Fibroblast of pulmonary artery (primary cell): ENCODE measurements at regions not wholly inside any gene's neighbourhood (a gene's known extent, or its start where the extent isn't known, plus 50 kb on each side); places are given as distances from the start of the nearest gene placed in this dataset.

Experiments
- DNase-seq: peaks from one replicate; pipeline ENCODE4 v3.0.0-alpha.2; 2010; ENCODE audit warnings: low read depth
- H3K4me3 ChIP-seq: replicated peaks from 2 replicates; pipeline ENCODE4 v1.5.1; 2011; ENCODE audit warnings: low read depth, mild to moderate bottlenecking, control low read depth, low read length, moderate library complexity
- TF ChIP-seq, protein P1 (sequence below): IDR thresholded peaks from 2 replicates; pipeline ENCODE4 v1.5.1; 2011; ENCODE audit warnings: mild to moderate bottlenecking, control low read depth, low read length, inconsistent platforms; ENCODE audit errors: missing control alignments

DNA sequence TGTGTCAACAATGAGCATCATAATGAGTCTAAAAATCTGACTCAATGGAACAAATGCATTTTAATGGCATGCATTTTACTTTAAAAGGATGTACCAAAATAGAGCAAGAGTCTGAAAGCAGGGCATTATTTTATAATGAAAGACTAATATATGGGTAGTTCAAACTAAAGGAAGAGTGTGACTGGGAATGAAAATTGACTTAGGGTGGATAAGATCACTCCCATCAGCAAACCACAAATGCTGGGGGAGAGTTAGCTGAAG, 114.7 kb downstream of the SOX4 start:
- H3K4me3 ChIP-seq: no peak overlapping the region
- TF ChIP-seq, protein P1, sequence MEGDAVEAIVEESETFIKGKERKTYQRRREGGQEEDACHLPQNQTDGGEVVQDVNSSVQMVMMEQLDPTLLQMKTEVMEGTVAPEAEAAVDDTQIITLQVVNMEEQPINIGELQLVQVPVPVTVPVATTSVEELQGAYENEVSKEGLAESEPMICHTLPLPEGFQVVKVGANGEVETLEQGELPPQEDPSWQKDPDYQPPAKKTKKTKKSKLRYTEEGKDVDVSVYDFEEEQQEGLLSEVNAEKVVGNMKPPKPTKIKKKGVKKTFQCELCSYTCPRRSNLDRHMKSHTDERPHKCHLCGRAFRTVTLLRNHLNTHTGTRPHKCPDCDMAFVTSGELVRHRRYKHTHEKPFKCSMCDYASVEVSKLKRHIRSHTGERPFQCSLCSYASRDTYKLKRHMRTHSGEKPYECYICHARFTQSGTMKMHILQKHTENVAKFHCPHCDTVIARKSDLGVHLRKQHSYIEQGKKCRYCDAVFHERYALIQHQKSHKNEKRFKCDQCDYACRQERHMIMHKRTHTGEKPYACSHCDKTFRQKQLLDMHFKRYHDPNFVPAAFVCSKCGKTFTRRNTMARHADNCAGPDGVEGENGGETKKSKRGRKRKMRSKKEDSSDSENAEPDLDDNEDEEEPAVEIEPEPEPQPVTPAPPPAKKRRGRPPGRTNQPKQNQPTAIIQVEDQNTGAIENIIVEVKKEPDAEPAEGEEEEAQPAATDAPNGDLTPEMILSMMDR: no peak
- DNase-seq: no peak

DNA sequence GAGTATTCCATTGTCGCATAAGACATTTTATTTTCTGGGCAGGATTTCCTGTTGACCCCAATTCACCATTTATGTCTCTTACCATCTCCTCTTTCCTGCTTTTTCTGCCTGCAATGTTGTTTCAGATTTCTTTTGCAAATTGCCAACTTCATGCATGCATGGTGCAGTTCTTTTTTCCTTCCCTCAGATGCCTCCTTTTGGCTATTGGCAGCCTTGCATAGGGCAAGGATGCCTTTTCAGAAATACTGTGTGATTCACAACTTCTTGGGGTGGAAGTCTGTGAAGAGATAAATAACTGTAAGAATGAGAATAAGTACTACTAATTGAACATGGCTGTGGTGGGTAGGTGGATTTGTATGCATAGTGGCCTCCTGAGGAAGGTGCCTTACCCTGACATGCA, 116.7 kb downstream of the SOX4 start:
- no peak overlapping the region for H3K4me3 ChIP-seq
- DNase-seq: no peak
- TF ChIP-seq, protein P1: no peak

DNA sequence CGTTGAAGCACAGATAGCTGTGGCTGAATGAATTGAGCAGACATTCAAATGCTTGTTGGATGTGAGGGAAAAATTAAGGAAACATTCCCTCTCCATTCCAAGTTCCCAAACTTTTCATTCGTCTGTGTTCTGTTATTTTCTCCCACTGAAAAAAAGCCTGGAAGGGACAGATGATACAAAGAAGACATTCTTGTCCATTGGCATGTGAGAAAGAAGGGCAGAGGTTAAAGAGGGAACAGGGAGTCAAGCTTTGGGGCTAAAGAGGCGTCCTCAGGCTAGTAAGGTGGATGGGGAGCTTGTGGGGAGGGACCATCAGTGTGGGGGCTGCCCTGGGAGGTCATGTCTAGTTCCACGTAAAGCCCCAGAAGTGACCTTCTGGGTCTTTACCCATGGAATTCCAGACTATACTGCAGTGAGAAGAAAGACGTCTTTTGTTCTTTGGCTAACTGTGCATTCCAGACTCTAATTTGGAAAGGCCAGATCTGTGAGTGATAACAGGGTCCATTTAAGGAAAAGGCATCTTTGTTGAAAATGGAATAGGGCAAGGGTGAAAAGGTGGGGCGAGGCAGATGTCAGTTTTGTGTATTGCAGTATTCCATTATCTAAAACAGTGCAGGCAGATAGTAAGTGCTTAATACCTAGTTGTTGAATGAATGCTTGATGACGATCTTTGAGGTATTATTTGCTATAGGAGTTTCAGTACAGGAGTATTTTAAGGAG, 117.5 kb downstream of the SOX4 start:
- TF ChIP-seq, protein P1: no peak
- no peak overlapping the region for H3K4me3 ChIP-seq
- no peak for DNase-seq

DNA sequence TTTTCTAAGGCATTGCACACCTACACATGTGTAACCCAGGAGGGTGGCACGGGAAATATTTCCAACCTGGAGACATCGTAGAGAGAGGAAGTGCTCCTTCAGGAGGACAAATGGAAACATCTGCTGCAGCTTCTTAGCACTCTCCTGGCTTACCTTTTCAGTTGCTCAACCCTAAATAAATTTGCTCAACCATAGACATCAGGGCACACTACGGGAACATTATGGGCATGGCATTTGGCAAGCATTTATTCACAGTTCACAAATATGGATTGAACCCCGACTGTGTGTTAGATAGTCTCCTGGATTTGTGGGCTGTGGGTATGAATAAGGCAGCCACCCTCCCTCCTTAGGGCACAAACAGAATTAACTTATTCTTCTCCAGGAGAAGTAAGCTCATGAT, 118.7 kb downstream of the SOX4 start:
- DNase-seq: no peak
- no peak overlapping the region for H3K4me3 ChIP-seq
- TF ChIP-seq, protein P1: no peak

DNA sequence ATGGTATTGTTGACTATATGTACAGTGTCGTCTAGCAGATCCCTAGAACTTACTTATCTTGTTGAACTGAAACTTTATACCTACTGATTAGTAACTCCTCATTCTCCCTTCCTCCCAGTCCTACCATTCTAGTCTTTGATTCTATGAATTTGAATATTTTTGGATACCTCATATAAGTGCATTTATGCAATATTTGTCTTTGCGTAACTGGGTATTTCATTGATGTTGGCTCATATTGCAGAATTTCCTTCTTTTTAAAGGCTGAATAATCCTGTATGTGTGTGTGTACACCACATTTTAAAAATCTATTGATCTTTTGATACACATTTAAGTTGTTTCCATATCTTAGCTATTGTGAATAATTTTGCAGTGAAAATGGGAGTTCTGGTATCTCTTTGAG, 119.9 kb downstream of the SOX4 start:
- DNase-seq: no peak
- TF ChIP-seq, protein P1: no peak
- no peak overlapping the region for H3K4me3 ChIP-seq

DNA sequence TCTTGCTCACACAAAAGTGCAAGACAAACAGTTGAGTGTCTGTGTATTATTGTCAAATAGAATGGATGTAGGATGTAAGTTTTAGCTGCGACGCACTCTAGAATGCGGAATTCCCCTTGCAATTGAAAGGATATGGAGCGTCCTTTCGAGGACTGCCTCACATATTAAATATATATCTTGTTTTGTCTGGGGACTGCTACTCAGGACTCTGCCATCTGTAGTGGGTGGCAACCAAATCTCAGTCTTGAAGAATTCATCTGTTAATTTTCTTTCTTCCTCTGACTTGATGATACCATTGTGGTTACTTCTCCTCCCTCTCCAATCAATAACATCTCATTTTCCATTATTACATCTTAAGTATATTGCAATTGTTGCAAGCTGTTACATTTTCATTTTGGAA, 121.6 kb downstream of the SOX4 start:
- H3K4me3 ChIP-seq: no peak overlapping the region
- TF ChIP-seq, protein P1: no peak
- DNase-seq: no peak

DNA sequence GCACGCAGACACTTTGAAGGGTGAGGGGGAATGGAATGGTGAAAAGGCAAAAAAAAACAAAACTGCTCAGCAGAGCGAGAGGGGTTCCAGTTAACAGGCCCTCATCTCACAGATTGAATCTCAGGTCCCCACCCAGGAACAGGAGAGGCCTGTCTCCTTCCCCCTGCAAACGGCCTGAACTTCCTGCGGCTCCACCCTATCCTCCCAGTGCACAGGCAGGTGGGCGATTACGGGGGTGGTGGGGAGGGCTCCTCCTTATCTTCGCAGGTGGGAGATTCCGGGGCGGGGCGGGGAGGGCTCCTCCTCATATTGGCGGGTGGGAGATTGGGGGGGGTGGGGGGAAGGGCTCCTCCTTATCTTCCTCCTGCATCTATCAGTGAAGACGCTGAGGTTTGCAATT, 129.0 kb downstream of the SOX4 start:
- no peak overlapping the region for H3K4me3 ChIP-seq
- DNase-seq: no peak
- TF ChIP-seq, protein P1: no peak
